GM18867 (cell line): ENCODE measurements at regions not wholly inside any gene's neighbourhood (a gene's known extent, or its start where the extent isn't known, plus 50 kb on each side); places are given as distances from the start of the nearest gene placed in this dataset.

Experiments
- ATAC-seq: cut with Tn5 transposase; IDR thresholded peaks from one replicate; pipeline ENCODE4 v1.9.1; 2021; ENCODE audit warnings: mild to moderate bottlenecking, moderate library complexity; ENCODE audit not compliant: unreplicated experiment

DNA sequence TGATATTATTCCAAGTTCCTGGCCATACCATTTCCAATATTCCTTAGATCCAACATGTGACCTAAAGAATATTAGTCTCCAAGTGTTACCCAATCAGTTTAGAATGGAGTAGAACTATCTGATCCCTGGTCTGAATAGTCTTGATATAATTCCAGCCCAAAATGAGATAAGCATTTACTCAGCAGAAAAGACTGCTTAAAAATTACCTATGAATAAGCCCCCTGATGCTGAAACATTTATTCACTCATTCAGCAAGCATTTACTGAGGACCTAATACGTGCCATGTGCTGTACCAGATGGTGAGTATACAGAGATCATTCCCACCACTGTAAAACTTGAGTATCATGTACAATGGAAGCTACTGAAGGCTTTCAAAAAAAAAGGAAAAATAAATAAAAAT is 157.0 kb downstream of the FAM114A2 start:
- no peak for ATAC-seq

DNA sequence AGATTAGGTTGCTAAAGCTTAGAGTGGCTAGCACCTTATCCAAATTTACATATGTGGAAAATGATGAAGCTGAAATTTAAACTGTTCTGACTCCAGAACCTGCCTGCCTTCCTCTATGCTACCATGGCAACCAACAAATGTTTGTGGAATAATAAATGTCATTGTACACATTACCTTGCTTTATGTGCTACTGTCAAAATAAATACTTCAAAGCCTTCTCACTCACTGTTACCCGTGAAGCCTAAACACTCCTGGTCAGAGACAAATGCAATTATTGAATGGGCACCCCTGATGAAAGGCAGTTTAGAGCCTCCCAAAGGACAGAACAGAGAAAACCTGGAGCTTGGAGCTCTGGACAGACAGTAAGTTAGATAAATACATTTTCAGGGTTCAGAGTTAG is 158.6 kb downstream of the FAM114A2 start:
- no peak for ATAC-seq

DNA sequence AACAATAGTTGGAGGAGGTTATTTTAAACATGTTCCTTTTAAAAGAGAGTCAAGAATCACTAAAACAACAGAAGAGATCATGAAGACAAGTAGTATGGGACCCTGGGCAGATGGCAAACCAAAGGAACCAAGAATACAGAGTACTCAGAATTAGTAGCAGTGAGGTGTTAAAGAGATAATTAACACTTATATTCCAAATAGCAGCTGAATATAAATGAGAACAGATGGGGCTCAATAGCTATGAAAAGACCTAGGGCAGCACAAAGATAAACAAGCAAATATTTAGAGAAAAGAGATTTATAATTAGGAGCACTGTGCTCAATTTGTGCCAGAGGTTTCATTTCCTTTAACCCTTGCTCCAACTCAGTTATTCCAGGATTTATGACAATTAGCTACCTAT is 159.1 kb downstream of the FAM114A2 start:
- ATAC-seq = no peak

DNA sequence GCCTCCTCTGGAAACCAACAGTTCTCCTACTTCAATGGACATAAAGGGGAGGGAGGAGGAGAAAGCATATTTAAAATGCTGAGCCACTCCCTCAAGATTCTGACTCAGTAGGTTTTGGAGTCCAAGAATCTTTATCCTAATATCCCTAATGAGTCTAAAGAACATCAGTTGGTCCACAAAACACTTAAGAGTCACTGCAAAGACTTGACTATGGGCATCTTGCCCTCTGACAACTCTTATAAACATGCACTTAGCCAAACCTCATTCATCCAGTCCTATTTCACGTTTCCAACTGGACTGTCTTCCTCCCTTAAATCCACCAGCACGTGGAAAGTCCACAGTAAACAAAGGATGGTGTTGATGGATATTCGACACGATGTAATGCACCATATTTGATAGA is 172.5 kb downstream of the FAM114A2 start:
- no peak for ATAC-seq

DNA sequence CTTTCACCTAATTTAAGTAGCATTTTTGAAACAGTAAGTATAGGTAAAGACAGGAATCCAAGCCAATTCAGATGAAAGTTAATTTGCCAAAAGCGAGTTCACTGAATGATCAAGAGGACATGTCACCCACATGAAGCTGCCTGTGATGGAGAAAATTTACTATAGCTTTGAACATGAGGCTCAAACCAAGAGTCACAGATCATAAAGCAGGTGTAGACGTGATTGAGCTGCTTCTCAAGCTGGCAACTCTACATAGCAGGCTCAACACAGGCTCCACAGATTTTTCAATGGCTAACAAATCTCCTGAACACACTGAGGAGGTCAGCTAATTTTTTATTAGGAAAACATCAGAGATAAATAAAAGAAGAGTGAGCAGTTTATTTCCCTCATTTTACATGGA is 173.7 kb downstream of the FAM114A2 start:
- ATAC-seq = no peak

DNA sequence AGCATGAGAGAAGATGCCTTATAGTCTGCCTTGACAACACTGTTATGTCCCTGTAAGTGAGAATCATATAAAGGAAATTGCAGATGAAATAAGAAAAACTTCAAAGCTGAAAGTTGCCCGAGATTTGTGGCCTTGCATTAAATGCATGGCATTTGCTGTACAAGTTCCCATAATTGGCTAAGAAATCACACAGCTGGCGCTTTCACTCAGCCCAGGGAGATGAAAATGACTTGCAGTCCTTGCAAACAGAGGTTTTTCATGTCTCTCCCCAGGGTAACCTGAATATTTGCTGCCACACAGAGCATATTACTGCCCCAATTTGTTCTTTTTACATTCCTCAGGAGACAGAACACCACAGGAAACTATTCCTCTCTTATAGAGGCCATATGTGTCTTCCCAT is 174.8 kb downstream of the FAM114A2 start:
- no peak for ATAC-seq
